Testis (tissue), 2 donors: ENCODE measurements at regions not wholly inside any gene's neighbourhood (a gene's known extent, or its start where the extent isn't known, plus 50 kb on each side); places are given as distances from the start of the nearest gene placed in this dataset.
"Not testable (repeated sequence)": the region's sequence is repeated elsewhere in the genome, so short reads cannot be mapped to it uniquely, and the experiment has no call there.

Experiments used
- DNase-seq: peaks from one replicate; pipeline ENCODE4 v3.0.0-alpha.2; 2019
- H3K27ac ChIP-seq, 2 donors: fragments of 200-600 bp; sonication (generic); one replicate each; pipeline ENCODE4 v1.5.1; 2019
- H3K27me3 ChIP-seq: fragments of 200-600 bp; sonication (generic); one replicate; pipeline ENCODE4 v1.5.1; 2019
- H3K36me3 ChIP-seq: fragments of 200-600 bp; sonication (generic); one replicate; pipeline ENCODE4 v1.5.1; 2017; ENCODE audit warnings: low read depth; ENCODE audit errors: missing control alignments
- H3K4me1 ChIP-seq: fragments of 200-600 bp; sonication (generic); one replicate; pipeline ENCODE4 v1.5.1; 2019
- H3K4me3 ChIP-seq, 2 donors: fragments of 200-600 bp; sonication (generic); one replicate each; pipeline ENCODE4 v1.5.1; 2017 to 2019
- H3K9me3 ChIP-seq: fragments of 200-600 bp; sonication (generic); one replicate; pipeline ENCODE4 v1.5.1; 2017
- WGBS, 2 donors: methylation state at CpG; one replicate each; pipeline ENCODE4 v1.1.5; 2018; 5-methylcytosine and 5-hydroxymethylcytosine counted together
- intact Hi-C: fragments of 100-400 bp; cut with DNase I; formaldehyde crosslinking; loops from one replicate; pipeline ENCODE4 v1.15.1; 2023; ENCODE audit warnings: low total_unique reads

DNA sequence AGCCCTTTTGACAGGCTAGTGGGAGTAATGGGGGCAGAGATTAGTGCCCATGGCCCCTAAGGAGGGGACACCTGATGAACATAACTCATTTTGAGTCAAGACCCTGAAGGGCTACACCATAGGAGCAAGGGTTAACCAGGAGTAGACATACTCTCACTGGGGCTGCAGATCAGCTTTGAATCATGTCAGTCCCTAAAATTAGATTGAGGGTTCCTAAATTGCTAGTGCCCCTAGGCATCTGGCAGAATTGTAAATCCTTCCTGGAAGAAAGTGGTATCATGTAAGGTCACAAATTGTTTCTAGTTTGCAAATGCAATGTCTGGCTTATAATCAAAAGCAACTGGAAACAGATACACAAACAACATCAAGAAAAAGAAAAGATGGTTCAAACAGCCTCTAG, 52.1 kb upstream of the LRRC37A2 start:
- H3K9me3 ChIP-seq, H3K27ac ChIP-seq, H3K36me3 ChIP-seq, H3K4me1 ChIP-seq, DNase-seq, intact Hi-C loops, H3K27me3 ChIP-seq, H3K4me3 ChIP-seq: not testable (repeated sequence)

DNA sequence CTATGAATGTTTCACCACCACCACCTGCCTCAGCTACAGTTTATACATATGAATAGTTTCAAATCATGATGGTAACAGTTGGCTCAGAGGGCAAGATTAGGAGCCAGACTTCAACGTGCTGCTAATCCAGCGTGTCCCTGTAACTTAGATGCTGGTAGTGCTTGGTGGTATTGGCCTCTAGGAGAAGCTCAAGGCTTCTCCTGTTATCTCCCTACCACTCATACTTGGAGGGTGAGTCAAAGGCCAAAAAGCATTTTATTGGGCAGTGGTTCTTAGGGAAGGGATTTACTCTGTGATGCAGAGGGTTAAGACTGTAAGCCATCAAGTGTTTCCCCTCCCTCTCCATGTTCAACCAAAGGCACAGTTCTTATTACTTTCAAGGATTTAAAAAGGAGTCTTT, 57.2 kb upstream of the LRRC37A2 start:
- H3K4me1 ChIP-seq, H3K9me3 ChIP-seq, H3K4me3 ChIP-seq, DNase-seq, H3K27ac ChIP-seq, H3K36me3 ChIP-seq, H3K27me3 ChIP-seq, intact Hi-C loops: not testable (repeated sequence)
- WGBS, 2 donors, result no CpG with 5 or more reads among the region's 2 CpGs

DNA sequence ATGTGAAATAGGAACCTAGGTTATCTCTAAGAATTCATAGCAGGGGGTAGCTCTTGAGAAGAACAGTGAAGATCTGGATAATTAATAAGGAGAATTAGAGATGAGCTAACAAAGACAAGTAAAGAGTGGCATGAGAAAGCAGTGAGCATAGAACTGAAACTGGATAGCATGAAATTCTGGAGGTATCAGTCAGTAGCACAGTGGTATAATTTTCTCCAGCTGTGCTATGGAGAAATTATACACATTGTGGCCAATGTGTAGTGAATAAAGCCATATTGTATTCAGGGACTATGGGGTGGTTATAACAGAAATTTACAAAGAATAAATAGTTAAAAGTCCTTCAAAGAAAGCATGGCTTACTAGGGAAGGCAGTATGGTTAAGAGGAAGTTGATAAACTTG, 57.7 kb upstream of the LRRC37A2 start:
- H3K36me3 ChIP-seq, H3K9me3 ChIP-seq, H3K4me3 ChIP-seq, DNase-seq, intact Hi-C loops, H3K27ac ChIP-seq, H3K27me3 ChIP-seq, H3K4me1 ChIP-seq: not testable (repeated sequence)

DNA sequence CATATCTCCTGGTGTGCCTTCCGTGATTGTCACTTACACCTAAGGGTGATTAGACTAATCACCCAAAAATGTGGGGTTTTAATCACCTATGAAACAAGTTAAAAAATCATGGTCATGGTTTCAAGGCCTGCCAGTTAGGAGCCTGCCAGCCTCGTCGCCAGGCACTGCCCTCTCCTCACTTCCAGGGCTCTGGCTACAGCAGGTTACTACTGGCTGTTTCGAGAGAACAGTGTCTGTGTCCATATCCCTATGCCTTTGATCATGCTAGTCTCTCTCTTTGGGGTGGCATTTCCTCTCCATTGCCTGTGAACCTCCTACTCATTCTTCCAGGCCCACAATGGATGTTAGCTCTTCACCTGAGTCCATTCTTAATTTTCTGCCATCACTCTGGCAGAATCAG, 59.2 kb upstream of the LRRC37A2 start:
- H3K4me1 ChIP-seq, H3K36me3 ChIP-seq, H3K4me3 ChIP-seq, DNase-seq, intact Hi-C loops, H3K27me3 ChIP-seq, H3K9me3 ChIP-seq, H3K27ac ChIP-seq: not testable (repeated sequence)
- WGBS, 2 donors, result no CpG with 5 or more reads among the region's 4 CpGs

DNA sequence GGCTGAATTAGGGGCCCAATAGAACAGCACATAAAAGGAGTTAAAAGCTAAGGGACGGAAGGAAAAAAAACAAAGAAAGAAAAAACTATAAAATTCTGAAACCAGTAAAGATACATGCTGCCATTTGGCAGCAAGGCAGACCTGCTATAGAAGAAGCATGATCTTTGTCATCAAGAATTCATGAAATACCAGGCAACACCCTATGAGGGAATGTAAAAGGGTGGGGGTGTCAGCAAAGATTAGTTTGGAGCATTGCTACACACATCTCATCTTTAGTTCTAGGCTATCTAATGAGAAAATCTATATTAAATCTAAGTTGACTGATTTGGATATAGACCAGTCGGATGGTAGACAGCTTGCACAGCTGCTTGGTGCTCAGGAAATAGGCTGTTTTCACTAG, 66.4 kb upstream of the LRRC37A2 start:
- H3K27ac ChIP-seq, DNase-seq, H3K36me3 ChIP-seq, H3K4me3 ChIP-seq, H3K4me1 ChIP-seq, H3K9me3 ChIP-seq, intact Hi-C loops, H3K27me3 ChIP-seq: not testable (repeated sequence)
- no CpG with 5 or more reads among the region's 2 CpGs for WGBS, 2 donors

DNA sequence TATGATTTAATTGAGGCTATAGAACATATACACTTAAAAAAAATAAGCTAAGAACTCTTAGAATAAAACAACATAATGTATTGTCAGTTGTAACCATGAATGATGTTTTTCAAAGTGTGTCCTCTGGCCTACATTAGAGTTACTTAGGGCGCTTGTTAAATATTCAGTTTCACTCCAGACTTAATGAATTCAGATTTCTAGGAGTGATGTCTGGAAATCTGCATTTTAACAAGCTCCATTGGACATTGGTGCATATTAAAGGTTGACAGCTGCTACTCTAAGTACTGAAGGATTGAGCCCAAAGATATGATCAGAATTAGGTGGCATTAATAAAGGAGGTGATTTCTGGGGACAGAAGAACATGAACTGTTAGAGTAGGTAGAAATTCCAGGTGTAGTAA, 66.9 kb upstream of the LRRC37A2 start:
- H3K4me1 ChIP-seq, DNase-seq, H3K9me3 ChIP-seq, H3K4me3 ChIP-seq, H3K27ac ChIP-seq, H3K27me3 ChIP-seq, H3K36me3 ChIP-seq, intact Hi-C loops: not testable (repeated sequence)
- WGBS, 2 donors, result no CpG with 5 or more reads among the region's 1 CpG

DNA sequence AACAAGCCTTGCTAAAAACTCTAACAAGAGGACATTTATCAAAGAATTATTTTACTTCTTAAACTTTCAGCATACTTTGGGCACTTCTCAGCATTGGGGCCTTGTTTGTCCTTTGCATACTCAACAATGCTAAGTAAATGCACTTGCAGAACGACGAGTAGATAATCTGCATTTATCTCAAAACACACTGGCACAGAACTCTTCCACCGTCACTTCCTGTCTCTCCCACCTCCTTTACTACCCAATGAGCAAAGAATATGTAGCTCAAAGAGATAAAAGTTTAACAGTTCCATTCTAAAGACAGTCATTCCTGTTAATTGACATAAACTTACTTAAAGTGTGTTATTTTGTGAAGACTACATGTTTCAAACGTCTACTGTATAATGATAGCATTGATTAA, 70.1 kb upstream of the LRRC37A2 start:
- H3K4me1 ChIP-seq, DNase-seq, H3K27ac ChIP-seq, H3K36me3 ChIP-seq, H3K9me3 ChIP-seq, intact Hi-C loops, H3K4me3 ChIP-seq, H3K27me3 ChIP-seq: not testable (repeated sequence)
- no CpG with 5 or more reads among the region's 4 CpGs for WGBS, 2 donors

DNA sequence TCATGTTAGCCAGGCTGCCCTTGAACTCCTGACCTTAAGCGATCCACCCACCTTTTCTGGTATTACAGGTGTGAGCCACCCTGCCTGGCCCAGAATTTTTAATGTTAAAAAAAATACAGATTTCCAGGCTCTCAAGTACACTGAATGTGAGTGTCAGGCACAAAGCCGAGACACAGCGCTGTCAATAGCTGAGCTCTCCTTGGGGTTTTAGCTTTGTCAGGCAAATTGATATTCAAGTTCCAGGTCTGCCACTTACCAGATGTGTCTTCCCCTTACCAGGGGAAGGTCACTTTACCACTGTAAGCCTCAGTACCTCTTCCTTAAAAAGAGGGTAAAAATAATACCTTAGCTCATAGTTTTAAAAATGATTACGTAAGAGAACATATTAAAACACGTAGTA, 71.6 kb upstream of the LRRC37A2 start:
- H3K9me3 ChIP-seq, H3K4me1 ChIP-seq, H3K36me3 ChIP-seq, H3K4me3 ChIP-seq, H3K27me3 ChIP-seq, intact Hi-C loops, H3K27ac ChIP-seq, DNase-seq: not testable (repeated sequence)
- no CpG with 5 or more reads among the region's 5 CpGs for WGBS, 2 donors

DNA sequence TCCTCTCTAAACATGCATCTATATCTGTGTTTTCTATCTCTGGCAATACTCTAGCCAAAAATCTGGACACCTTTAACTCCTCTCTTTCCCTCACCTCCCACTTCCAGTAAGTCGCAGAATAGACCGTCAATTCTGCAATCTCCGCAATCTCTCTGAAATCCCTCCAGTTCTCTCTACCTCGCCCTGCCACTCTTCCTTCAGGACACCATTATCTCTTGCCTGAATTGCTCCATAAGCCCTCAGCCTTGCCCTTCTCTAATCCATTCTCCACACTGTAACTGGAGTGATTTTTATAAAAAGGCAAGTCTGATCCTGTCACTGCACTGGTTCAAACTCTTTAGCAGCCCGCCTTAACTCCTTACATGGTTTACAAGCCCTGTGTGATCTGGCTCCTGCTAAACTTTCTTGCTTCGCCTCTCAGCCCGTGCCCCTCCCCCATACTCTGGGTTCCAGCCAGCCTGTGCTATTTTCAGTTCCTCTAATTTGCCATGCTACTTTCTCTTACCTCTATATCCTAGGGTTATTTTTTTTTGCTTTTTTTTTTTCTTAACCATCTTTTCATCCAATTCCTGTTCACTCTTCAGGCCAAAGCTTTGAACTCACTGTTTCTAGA, 73.0 kb upstream of the ARL17B start:
- H3K4me3 ChIP-seq, H3K27ac ChIP-seq, H3K36me3 ChIP-seq, H3K9me3 ChIP-seq, H3K27me3 ChIP-seq, DNase-seq, intact Hi-C loops, H3K4me1 ChIP-seq: not testable (repeated sequence)
- WGBS, 2 donors, result no CpG with 5 or more reads among the region's 7 CpGs

DNA sequence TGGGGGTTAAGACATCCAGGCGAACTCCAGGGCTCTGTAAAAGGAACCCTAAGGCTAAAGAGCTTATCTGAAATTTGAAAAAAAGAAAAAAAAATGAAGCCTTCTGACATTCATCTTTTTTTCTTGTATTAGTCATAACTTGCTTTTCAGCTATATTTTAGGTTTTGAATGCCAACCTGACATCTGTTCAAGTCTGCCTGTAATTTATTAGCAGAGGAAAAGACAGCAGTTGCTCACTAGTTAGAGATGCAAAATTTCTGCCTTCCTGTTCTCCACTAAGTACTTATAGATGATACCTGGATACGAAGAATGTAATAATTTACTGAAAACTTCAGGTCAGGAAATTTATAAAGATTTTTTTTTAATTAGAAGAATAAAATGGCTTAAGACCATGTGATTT, 68.7 kb upstream of the ARL17B start:
- H3K4me3 ChIP-seq, H3K9me3 ChIP-seq, H3K27me3 ChIP-seq, intact Hi-C loops, H3K36me3 ChIP-seq, H3K27ac ChIP-seq, H3K4me1 ChIP-seq, DNase-seq: not testable (repeated sequence)
- WGBS, 2 donors, result no CpG with 5 or more reads among the region's 2 CpGs

DNA sequence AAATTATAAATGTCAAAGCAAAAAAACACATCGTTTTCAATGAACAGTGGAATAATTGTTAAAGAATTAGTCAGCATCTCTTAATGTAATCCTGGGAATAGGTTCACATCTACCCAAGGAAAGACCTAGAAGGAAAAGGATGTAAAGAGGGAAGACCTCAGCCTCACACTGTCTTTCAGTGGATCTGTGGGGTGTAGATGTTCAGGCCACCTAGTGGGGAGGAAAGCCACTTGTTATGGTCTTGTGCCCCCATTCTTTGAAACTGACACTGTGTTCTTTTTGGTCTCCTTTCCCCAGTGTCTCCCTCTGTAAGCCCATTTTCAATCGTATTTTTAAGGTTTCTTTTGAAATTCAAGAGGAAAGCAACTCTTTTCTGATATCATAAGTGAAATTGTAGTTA, 68.1 kb upstream of the ARL17B start:
- not testable (repeated sequence) for H3K27ac ChIP-seq, H3K4me1 ChIP-seq

More for the DNA sequence above, 68.1 kb upstream of the ARL17B start:
- H3K4me3 ChIP-seq, H3K27me3 ChIP-seq, intact Hi-C loops, H3K9me3 ChIP-seq, DNase-seq, H3K36me3 ChIP-seq: not testable (repeated sequence)
- no CpG with 5 or more reads among the region's 2 CpGs for WGBS, 2 donors
